K562 (cell line): ENCODE measurements at regions not wholly inside any gene's neighbourhood (a gene's known extent, or its start where the extent isn't known, plus 50 kb on each side); places are given as distances from the start of the nearest gene placed in this dataset.

Experiments used
- ATAC-seq: fragments of 200-7000 bp; cut with Tn5 transposase; 3 replicates; pipeline ENCODE4 v1.9.1; 2020; ENCODE audit warnings: moderate library complexity
- BruUV-seq: library from RNA; stranded (reverse); fragments of 400-500 nt; replicated peaks from 2 replicates; lab custom pipeline; 2021; lab: Mats Ljungman, UMichigan
- CTCF ChIA-PET: fragments of 300-600 bp; formaldehyde crosslinking; extraction: SDS; loops from one replicate; lab custom pipeline; 2021; ENCODE audit warnings: low intra/inter-chr PET ratio; lab: Yijun Ruan, JAX
- POLR2A ChIA-PET: fragments of 300-600, 350-650 bp; sonication (Branson Sonifier 250); formaldehyde crosslinking; extraction: SDS; loops from one replicate; lab custom pipeline; 2021; ENCODE audit warnings: antibody characterized with exemption, inconsistent platforms; lab: Yijun Ruan, JAX
- DNase-seq, 4 experiments: peaks; one replicate each; pipeline versions ENCODE4 v3.0.0 to v3.0.0-alpha.2; 2011 to 2018; ENCODE audit warnings: low spot score in 3 of 4, mixed read lengths in 3 of 4; ENCODE audit errors: extremely low read depth in 1 of 4
- FAIRE-seq: peaks from 2 replicates; lab custom pipeline; 2011; peaks lifted over from hg19 to GRCh38; lab: Jason Lieb, UNC
- H2AFZ ChIP-seq: 2 replicates; pipeline ENCODE4 v1.6.0; 2011; ENCODE audit warnings: low read depth, low read length, control low read depth, inconsistent platforms
- H3K27ac ChIP-seq: fragments of 200-600 bp; 3 replicates; pipeline ENCODE4 v1.8.0; 2011; ENCODE audit warnings: low read depth, mild to moderate bottlenecking, control low read depth, inconsistent platforms, low read length, moderate library complexity, mixed read lengths; ENCODE audit errors: extremely low read depth
- H3K27me3 ChIP-seq, 2 experiments: fragments of 300-600 bp in 1 of 2; 2 replicates in 1 of 2; 3 replicates in 1 of 2; pipeline versions ENCODE4 v1.6.0 to v1.8.0; 2011; ENCODE audit warnings: inconsistent platforms in 2 of 2, low read length in 2 of 2, mild to moderate bottlenecking in 1 of 2, mixed read lengths in 1 of 2, moderate library complexity in 1 of 2; ENCODE audit not compliant: control insufficient read depth in 2 of 2, insufficient read depth in 2 of 2
- H3K36me3 ChIP-seq: fragments of 300-600 bp; 3 replicates; pipeline ENCODE4 v1.8.0; 2011; ENCODE audit warnings: mild to moderate bottlenecking, low read length, inconsistent platforms; ENCODE audit not compliant: control insufficient read depth, insufficient read depth
- H3K4me1 ChIP-seq, 2 experiments: fragments of 200-600 bp in 1 of 2; replicated peaks in 1 of 2; 2 replicates in 1 of 2; 3 replicates in 1 of 2; pipeline versions ENCODE4 v1.5.1 to v1.8.0; 2011; ENCODE audit warnings: inconsistent platforms in 2 of 2, low read length in 2 of 2, mild to moderate bottlenecking in 1 of 2, mixed read lengths in 1 of 2, moderate library complexity in 1 of 2; ENCODE audit not compliant: control insufficient read depth in 2 of 2, insufficient read depth in 2 of 2
- H3K4me2 ChIP-seq: 2 replicates; pipeline ENCODE4 v1.6.1; 2011; ENCODE audit warnings: low read length, control low read depth, inconsistent platforms, mixed read lengths; ENCODE audit not compliant: insufficient read depth
- H3K4me3 ChIP-seq: fragments of 200-600 bp; sonication (generic), shearing (Covaris generic); 2 replicates; pipeline ENCODE4 v1.5.1; 2016; ENCODE audit warnings: control low read depth, inconsistent platforms
- H3K79me2 ChIP-seq: fragments of 200-600 bp; 3 replicates; pipeline ENCODE4 v1.8.0; 2011; ENCODE audit warnings: low read length, inconsistent platforms; ENCODE audit not compliant: control insufficient read depth, insufficient read depth
- H3K9ac ChIP-seq, 2 experiments: 2 replicates each; pipeline versions ENCODE4 v1.6.0 to v1.6.1; 2011; ENCODE audit warnings: low read depth in 2 of 2, low read length in 2 of 2, control low read depth in 1 of 2, inconsistent platforms in 1 of 2, mild to moderate bottlenecking in 1 of 2, mixed read lengths in 1 of 2; ENCODE audit not compliant: insufficient read depth in 1 of 2
- H3K9me1 ChIP-seq: one replicate; pipeline ENCODE4 v1.6.0; 2011; ENCODE audit warnings: inconsistent platforms, mild to moderate bottlenecking, low read length, moderate library complexity; ENCODE audit not compliant: control insufficient read depth, insufficient read depth
- H3K9me3 ChIP-seq: replicated peaks from 2 replicates; pipeline ENCODE4 v1.5.1; 2011; ENCODE audit warnings: low read depth, low read length, inconsistent platforms; ENCODE audit not compliant: control insufficient read depth, insufficient read depth
- H4K20me1 ChIP-seq: replicated peaks from 2 replicates; pipeline ENCODE4 v1.6.1; 2011; ENCODE audit warnings: low read length, inconsistent platforms, mixed read lengths; ENCODE audit not compliant: control insufficient read depth, insufficient read depth
- NR2C1 ChIP-seq, 2 experiments: fragments of 450-650 bp; IDR thresholded peaks; 2 replicates each; pipeline ENCODE4 v1.6.1; 2017; ENCODE audit warnings: mild to moderate bottlenecking in 2 of 2, antibody characterized with exemption in 1 of 2, inconsistent platforms in 1 of 2, missing compliant biosample characterization in 1 of 2, missing genetic modification characterization in 1 of 2
- RBFOX2 ChIP-seq: fragments of 200-400 bp; formaldehyde crosslinking; IDR thresholded peaks from 2 replicates; pipeline ENCODE4 v1.6.1; 2017; ENCODE audit warnings: low read depth, mild to moderate bottlenecking, low read length, moderate library complexity
- ZNF124 ChIP-seq: sonication (generic); formaldehyde crosslinking; IDR thresholded peaks from 2 replicates; pipeline ENCODE4 v1.8.1; 2022; ENCODE audit warnings: missing genetic modification reagents
- ZNF507 ChIP-seq: conservative IDR thresholded peaks from 2 replicates; pipeline ENCODE4 v1.6.1; 2017; ENCODE audit warnings: missing genetic modification characterization, missing compliant biosample characterization
- ZNF589 ChIP-seq: fragments of 200-800 bp; sonication (Bioruptor generic); IDR thresholded peaks from 2 replicates; pipeline ENCODE4 v1.6.1; 2016; ENCODE audit warnings: low read depth, missing genetic modification characterization, missing compliant biosample characterization
- WGBS: fragments of 100-300 bp; shearing (Covaris generic); methylation state at CpG from one replicate; pipeline ENCODE4 v1.1.6; 2016; ENCODE audit warnings: low coverage, mixed read lengths; ENCODE audit not compliant: insufficient coverage; ENCODE audit errors: missing lambda C conversion rate; 5-methylcytosine and 5-hydroxymethylcytosine counted together
- in situ Hi-C: fragments of 300-500 bp; cut with MboI; formaldehyde crosslinking; loops from 4 replicates; pipeline ENCODE4 v1.15.0; 2018; ENCODE audit warnings: inconsistent platforms, mixed read lengths
- intact Hi-C: fragments of 100-400 bp; cut with micrococcal nuclease; formaldehyde crosslinking; loops from 2 replicates; pipeline ENCODE4 v1.14.2; 2022
- TF ChIP-seq, protein P1 (sequence below): fragments of 250-450 bp; sonication (Bioruptor Pico); IDR thresholded peaks from 2 replicates; pipeline ENCODE4 v1.8.0; 2022; ENCODE audit warnings: inconsistent platforms

DNA sequence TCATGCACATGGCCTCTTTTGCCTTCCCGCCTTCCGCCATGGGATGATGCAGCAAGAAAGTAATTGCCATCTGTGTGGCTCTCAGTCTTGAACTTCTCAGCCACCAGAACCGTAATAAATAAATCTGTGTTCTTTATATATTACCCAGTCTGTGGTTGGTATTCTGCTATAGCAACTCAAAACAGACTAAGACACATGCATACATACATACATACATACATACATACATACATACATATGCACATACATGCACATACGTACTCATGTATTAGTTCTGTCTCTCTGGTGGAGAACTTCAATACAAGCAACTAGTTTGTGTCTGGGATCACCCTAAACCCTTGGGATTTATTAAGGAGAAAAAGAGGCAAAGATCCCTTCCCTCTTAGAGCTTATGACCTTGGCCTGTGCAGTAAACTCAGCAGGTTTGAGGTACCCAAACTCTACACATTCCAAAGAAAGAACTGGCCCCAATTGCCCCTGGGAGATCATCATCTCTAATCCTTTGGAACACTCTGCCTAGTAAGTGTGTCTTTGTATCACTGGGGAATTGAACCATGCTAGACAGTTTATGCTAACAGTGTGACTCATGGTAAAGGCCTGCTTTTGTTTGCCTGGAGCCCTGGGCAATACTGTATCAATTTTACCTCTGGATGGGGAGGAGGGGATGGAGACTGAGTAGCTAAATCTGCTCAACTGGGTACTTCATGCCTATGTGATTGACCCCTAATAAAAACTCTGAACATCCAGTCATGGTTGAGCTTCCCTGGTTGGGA lies 115.6 kb upstream of the LMCD1 start:
- Histone ChIP-seq H3K36me3 (no peaks in the 10 kb centered on the region), H3K9ac (no peak overlapping the region), H3K9me3 (no peaks in the 10 kb centered on the region), H3K27me3 (no peaks in the 10 kb centered on the region), H2AFZ (no peak overlapping the region), H3K27ac (no peak overlapping the region), H3K4me3 (no peak overlapping the region), H3K4me2 (no peak overlapping the region), H4K20me1 (no peaks in the 10 kb centered on the region), H3K79me2 (no peaks in the 10 kb centered on the region), H3K9me1 (no peaks in the 10 kb centered on the region), H3K4me1 (no peaks in the 10 kb centered on the region)
- TF ChIP-seq ZNF589 (CRISPR knock-in tag) (no peak), NR2C1 (IDR thresholded peaks at IDR 0.05) (no peak), NR2C1 (tag; IDR thresholded peaks at IDR 0.05) (no peak), ZNF507 (tag) (no peak), ZNF124 (CRISPR knock-in tag) (no peak), RBFOX2 (no peak)
- TF ChIP-seq, protein P1, sequence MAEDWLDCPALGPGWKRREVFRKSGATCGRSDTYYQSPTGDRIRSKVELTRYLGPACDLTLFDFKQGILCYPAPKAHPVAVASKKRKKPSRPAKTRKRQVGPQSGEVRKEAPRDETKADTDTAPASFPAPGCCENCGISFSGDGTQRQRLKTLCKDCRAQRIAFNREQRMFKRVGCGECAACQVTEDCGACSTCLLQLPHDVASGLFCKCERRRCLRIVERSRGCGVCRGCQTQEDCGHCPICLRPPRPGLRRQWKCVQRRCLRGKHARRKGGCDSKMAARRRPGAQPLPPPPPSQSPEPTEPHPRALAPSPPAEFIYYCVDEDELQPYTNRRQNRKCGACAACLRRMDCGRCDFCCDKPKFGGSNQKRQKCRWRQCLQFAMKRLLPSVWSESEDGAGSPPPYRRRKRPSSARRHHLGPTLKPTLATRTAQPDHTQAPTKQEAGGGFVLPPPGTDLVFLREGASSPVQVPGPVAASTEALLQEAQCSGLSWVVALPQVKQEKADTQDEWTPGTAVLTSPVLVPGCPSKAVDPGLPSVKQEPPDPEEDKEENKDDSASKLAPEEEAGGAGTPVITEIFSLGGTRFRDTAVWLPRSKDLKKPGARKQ (CRISPR knock-in tag) = no peak
- FAIRE-seq (no peak), DNase-seq (no peak), ATAC-seq (no peak)
- WGBS = 1% methylated on average over 4 of the region's 4 CpGs
- ChIA-PET POLR2A (no interaction called here), CTCF (no interaction called here)
- in situ Hi-C loops = no loop called here
- no TSS peak for BruUV-seq
- intact Hi-C loops = no loop called here
